Immature natural killer cell (primary cell): ENCODE measurements at regions not wholly inside any gene's neighbourhood (a gene's known extent, or its start where the extent isn't known, plus 50 kb on each side); places are given as distances from the start of the nearest gene placed in this dataset.
"Not testable (repeated sequence)": the region's sequence is repeated elsewhere in the genome, so short reads cannot be mapped to it uniquely, and the experiment has no call there.

Experiments
- DNase-seq, 3 donors: peaks; one replicate each; pipeline ENCODE4 v3.0.0; 2022; ENCODE audit warnings: mixed read lengths in 1 of 3
- H3K27ac Mint-ChIP-seq, 6 donors: one replicate each; pipeline ENCODE4 v1.8.0; 2020; ENCODE audit warnings: mixed read lengths in 6 of 6, mild to moderate bottlenecking in 5 of 6, inconsistent platforms in 4 of 6, moderate library complexity in 3 of 6
- H3K27me3 Mint-ChIP-seq, 3 donors: one replicate each; pipeline ENCODE4 v1.8.0; 2020 to 2021; ENCODE audit warnings: low read depth in 3 of 3, mild to moderate bottlenecking in 3 of 3, mixed read lengths in 3 of 3, moderate library complexity in 3 of 3, inconsistent platforms in 1 of 3
- H3K36me3 Mint-ChIP-seq, 3 donors: one replicate each; pipeline ENCODE4 v1.8.0; 2020; ENCODE audit warnings: mixed read lengths in 3 of 3, inconsistent platforms in 2 of 3, mild to moderate bottlenecking in 2 of 3
- H3K4me1 Mint-ChIP-seq, 2 donors: one replicate each; pipeline ENCODE4 v1.8.0; 2020; ENCODE audit warnings: inconsistent platforms in 2 of 2, mild to moderate bottlenecking in 2 of 2, mixed read lengths in 2 of 2, moderate library complexity in 1 of 2
- H3K4me3 Mint-ChIP-seq, 5 donors: one replicate each; pipeline ENCODE4 v1.8.0; 2020; ENCODE audit warnings: mild to moderate bottlenecking in 5 of 5, mixed read lengths in 5 of 5, inconsistent platforms in 3 of 5, moderate library complexity in 3 of 5
- H3K9me3 Mint-ChIP-seq, 6 donors: one replicate each; pipeline ENCODE4 v1.8.0; 2020; ENCODE audit warnings: mild to moderate bottlenecking in 6 of 6, mixed read lengths in 6 of 6, inconsistent platforms in 4 of 6, moderate library complexity in 3 of 6

- DNase-seq = no peak
- Mint-ChIP-seq H3K36me3 (no peaks in the 10 kb centered on the region), H3K9me3 (no peaks in the 10 kb centered on the region), H3K27ac (no peak overlapping the region), H3K4me3 (no peak overlapping the region), H3K27me3 (peaks cover 0 to 8% (median 6%) of the 10 kb centered on the region in 3 donors), H3K4me1 (no peaks in the 10 kb centered on the region)
Observed at GRCh38 chr4:114103908-114104307, 124.5 kb upstream of the ARSJ start.

GRCh38 chr4:114108869-114109268 lies 129.4 kb upstream of the ARSJ start:
- Mint-ChIP-seq H3K4me1 (no peaks in the 10 kb centered on the region), H3K27me3 (peaks cover 0 to 4% (median 0%) of the 10 kb centered on the region in 3 donors), H3K27ac (no peak overlapping the region), H3K36me3 (no peaks in the 10 kb centered on the region), H3K4me3 (no peak overlapping the region), H3K9me3 (no peaks in the 10 kb centered on the region)
- no peak for DNase-seq

GRCh38 chr4:114109776-114110175 lies 130.3 kb upstream of the ARSJ start:
- H3K27me3 Mint-ChIP-seq = peaks cover 0 to 4% (median 0%) of the 10 kb centered on the region in 3 donors
- no peak overlapping the region for H3K4me3 Mint-ChIP-seq
- H3K9me3 Mint-ChIP-seq = no peaks in the 10 kb centered on the region
- H3K27ac Mint-ChIP-seq = no peak overlapping the region
- DNase-seq = no peak
- no peaks in the 10 kb centered on the region for H3K36me3 Mint-ChIP-seq
- H3K4me1 Mint-ChIP-seq = no peaks in the 10 kb centered on the region

- no peak for DNase-seq
- no peaks in the 10 kb centered on the region for H3K36me3 Mint-ChIP-seq
- no peaks in the 10 kb centered on the region for H3K9me3 Mint-ChIP-seq
- H3K27ac Mint-ChIP-seq = no peak overlapping the region
- no peaks in the 10 kb centered on the region for H3K27me3 Mint-ChIP-seq
- no peaks in the 10 kb centered on the region for H3K4me1 Mint-ChIP-seq
- H3K4me3 Mint-ChIP-seq = no peak overlapping the region
Observed at GRCh38 chr4:114115526-114115925, 136.1 kb upstream of the ARSJ start.

GRCh38 chr4:114116861-114117260 lies 137.4 kb upstream of the ARSJ start:
- Mint-ChIP-seq H3K27me3 (no peaks in the 10 kb centered on the region), H3K27ac (no peak overlapping the region), H3K4me1 (no peaks in the 10 kb centered on the region), H3K9me3 (no peaks in the 10 kb centered on the region), H3K36me3 (no peaks in the 10 kb centered on the region), H3K4me3 (no peak overlapping the region)
- no peak for DNase-seq

GRCh38 chr4:114121221-114121620 lies 141.8 kb upstream of the ARSJ start:
- H3K36me3 Mint-ChIP-seq = no peaks in the 10 kb centered on the region
- H3K4me1 Mint-ChIP-seq = no peaks in the 10 kb centered on the region
- peaks cover 0 to 2% (median 0%) of the 10 kb centered on the region in 6 donors for H3K9me3 Mint-ChIP-seq
- DNase-seq = no peak
- H3K27ac Mint-ChIP-seq = no peak overlapping the region
- H3K27me3 Mint-ChIP-seq = no peaks in the 10 kb centered on the region
- no peak overlapping the region for H3K4me3 Mint-ChIP-seq

GRCh38 chr4:114132199-114132598 lies 152.8 kb upstream of the ARSJ start:
- peaks cover 0 to 7% (median 3%) of the 10 kb centered on the region in 3 donors for H3K27me3 Mint-ChIP-seq
- DNase-seq = no peak
- H3K27ac Mint-ChIP-seq = no peak overlapping the region
- H3K4me3 Mint-ChIP-seq = no peak overlapping the region
- no peaks in the 10 kb centered on the region for H3K4me1 Mint-ChIP-seq
- no peaks in the 10 kb centered on the region for H3K36me3 Mint-ChIP-seq
- H3K9me3 Mint-ChIP-seq = no peaks in the 10 kb centered on the region

- Mint-ChIP-seq H3K36me3 (no peaks in the 10 kb centered on the region), H3K4me1 (no peaks in the 10 kb centered on the region), H3K27me3 (peaks cover 0 to 4% (median 3%) of the 10 kb centered on the region in 3 donors), H3K9me3 (no peaks in the 10 kb centered on the region), H3K27ac (no peak overlapping the region), H3K4me3 (no peak overlapping the region)
- no peak for DNase-seq
Observed at GRCh38 chr4:114132830-114133229, 153.4 kb upstream of the ARSJ start.

GRCh38 chr4:114136069-114136468 lies 156.6 kb upstream of the ARSJ start:
- no peak overlapping the region for H3K4me3 Mint-ChIP-seq
- H3K36me3 Mint-ChIP-seq = no peaks in the 10 kb centered on the region
- no peak overlapping the region for H3K27ac Mint-ChIP-seq
- H3K27me3 Mint-ChIP-seq = peaks cover 0 to 4% (median 1%) of the 10 kb centered on the region in 3 donors
- H3K4me1 Mint-ChIP-seq = no peaks in the 10 kb centered on the region
- H3K9me3 Mint-ChIP-seq = no peaks in the 10 kb centered on the region
- DNase-seq = no peak

GRCh38 chr4:114137984-114138383 lies 158.5 kb upstream of the ARSJ start:
- DNase-seq = no peak
- Mint-ChIP-seq H3K27ac (no peak overlapping the region), H3K9me3 (peaks cover 0 to 4% (median 0%) of the 10 kb centered on the region in 6 donors), H3K36me3 (no peaks in the 10 kb centered on the region), H3K4me3 (no peak overlapping the region), H3K27me3 (peaks cover 1 to 4% (median 2%) of the 10 kb centered on the region in 3 donors), H3K4me1 (no peaks in the 10 kb centered on the region)

- H3K27me3 Mint-ChIP-seq = peaks cover 1 to 5% (median 2%) of the 10 kb centered on the region in 3 donors
Observed at GRCh38 chr4:114146947-114147618, 167.6 kb upstream of the ARSJ start.

GRCh38 chr4:114147619-114148208 lies 168.3 kb upstream of the ARSJ start:
- Mint-ChIP-seq H3K4me3 (peak overlapping the region; percentile 79 to 89 (median 85)), H3K27ac (peak overlapping the region in 4 of 6 donors; percentile 10 to 82 (median 65)), H3K4me1 (peaks cover 9 to 15% of the 10 kb centered on the region in 2 donors)
- not testable (repeated sequence) for H3K27me3 Mint-ChIP-seq, H3K36me3 Mint-ChIP-seq, H3K9me3 Mint-ChIP-seq
- peak; percentile 9 to 18 (median 18) for DNase-seq

More at GRCh38 chr4:114146947-114147618, 167.6 kb upstream of the ARSJ start:
- H3K4me3 Mint-ChIP-seq = peak overlapping the region; percentile 79 to 89 (median 85)
- peak in 1 of 3 donors; percentile 0 for DNase-seq
- peaks cover 9 to 15% of the 10 kb centered on the region in 2 donors for H3K4me1 Mint-ChIP-seq
- peak overlapping the region in 2 of 6 donors; percentile 10 to 82 for H3K27ac Mint-ChIP-seq
- peaks cover 0 to 8% (median 0%) of the 10 kb centered on the region in 6 donors for H3K9me3 Mint-ChIP-seq
- peaks cover 0 to 4% (median 0%) of the 10 kb centered on the region in 3 donors for H3K36me3 Mint-ChIP-seq

GRCh38 chr4:114148372-114149070 lies 169.1 kb upstream of the ARSJ start:
- H3K9me3 Mint-ChIP-seq, H3K27me3 Mint-ChIP-seq, H3K36me3 Mint-ChIP-seq, H3K4me3 Mint-ChIP-seq, H3K27ac Mint-ChIP-seq, DNase-seq: not testable (repeated sequence)
- peaks cover 9 to 15% of the 10 kb centered on the region in 2 donors for H3K4me1 Mint-ChIP-seq

GRCh38 chr4:114156371-114156770 lies 176.9 kb upstream of the ARSJ start:
- H3K4me3 Mint-ChIP-seq = no peak overlapping the region
- no peaks in the 10 kb centered on the region for H3K4me1 Mint-ChIP-seq
- no peak for DNase-seq
- peaks cover 0 to 1% (median 0%) of the 10 kb centered on the region in 6 donors for H3K9me3 Mint-ChIP-seq
- no peak overlapping the region for H3K27ac Mint-ChIP-seq
- peaks cover 2 to 5% (median 3%) of the 10 kb centered on the region in 3 donors for H3K27me3 Mint-ChIP-seq
- no peaks in the 10 kb centered on the region for H3K36me3 Mint-ChIP-seq
